ENCODE measurements at regions not wholly inside any gene's neighbourhood (a gene's known extent, or its start where the extent isn't known, plus 50 kb on each side); places are given as distances from the start of the nearest gene placed in this dataset.

GRCh38 chr7:156478486-156478885 is 162.1 kb upstream of the RNF32 start:
- Histone ChIP-seq H3K27ac (ENCODE audit: low read depth, low read length) (no peak overlapping the region), H3K9me3 (ENCODE audit: insufficient read depth, low read depth, low read length) (no peaks in the 10 kb centered on the region), H3K9ac (ENCODE audit: low read depth, low read length) (no peak overlapping the region), H3K4me3 (ENCODE audit: low read length) (no peak overlapping the region), H3K4me1 (ENCODE audit: insufficient read depth, low read length) (0 out of 2 replicates have a peak, but pooled peaks cover 3% of the 10 kb centered on the region), H3K27me3 (ENCODE audit: insufficient read depth, low read length) (no peaks in the 10 kb centered on the region), H3K36me3 (ENCODE audit: insufficient read depth, low read length) (no peaks in the 10 kb centered on the region)
- 93% methylated on average over 11 of the region's 11 CpGs for WGBS

DNA sequence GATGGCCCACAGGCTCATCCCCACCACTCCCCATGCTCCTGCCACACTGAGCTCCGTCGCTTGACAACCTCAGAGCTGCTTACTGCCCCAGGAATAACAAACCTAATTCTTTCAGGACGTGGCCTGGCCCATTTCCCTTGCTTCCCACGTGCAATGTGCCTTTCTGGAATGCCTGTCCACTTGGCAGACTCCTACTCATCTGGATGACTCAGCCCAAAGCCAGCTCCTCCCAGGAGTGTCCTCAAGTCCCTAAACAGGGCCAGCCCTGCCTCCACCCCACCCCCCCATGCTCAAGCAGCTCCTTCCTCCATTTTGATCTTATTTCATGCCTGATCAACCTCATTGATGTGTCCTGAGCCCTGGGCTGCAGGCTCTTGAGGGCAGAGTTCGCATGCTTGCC is 164.9 kb upstream of the RNF32 start:
- 0 out of 2 replicates have a peak, but pooled peaks cover 3% of the 10 kb centered on the region for H3K4me1 ChIP-seq (ENCODE audit: insufficient read depth, low read length)
- no peak overlapping the region for H3K9ac ChIP-seq (ENCODE audit: low read depth, low read length)
- H3K27me3 ChIP-seq (ENCODE audit: insufficient read depth, low read length) = no peaks in the 10 kb centered on the region
- no peak overlapping the region for H3K4me3 ChIP-seq (ENCODE audit: low read length)
- no peaks in the 10 kb centered on the region for H3K36me3 ChIP-seq (ENCODE audit: insufficient read depth, low read length)
- H3K27ac ChIP-seq (ENCODE audit: low read depth, low read length) = no peak overlapping the region
- 84% methylated on average over 5 of the region's 5 CpGs for WGBS
- no peaks in the 10 kb centered on the region for H3K9me3 ChIP-seq (ENCODE audit: insufficient read depth, low read depth, low read length)

DNA sequence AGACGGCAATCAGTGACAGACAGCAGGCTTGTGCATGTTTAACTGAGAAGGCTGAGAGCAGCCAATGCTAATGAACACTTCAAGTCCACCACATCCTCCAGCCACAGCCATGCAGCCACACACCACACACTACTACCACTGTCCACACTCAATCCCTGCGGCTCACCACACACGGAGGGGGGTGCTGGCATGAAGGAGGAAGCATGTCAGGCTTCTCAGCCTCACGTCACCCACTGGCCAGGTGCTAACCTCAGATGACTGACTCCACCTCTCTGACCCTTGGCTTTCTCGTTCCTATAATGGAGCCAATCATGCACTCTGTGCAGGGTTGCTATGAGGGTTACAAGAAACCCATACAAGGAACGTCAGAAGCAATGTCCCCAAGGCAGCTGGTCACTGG is 165.4 kb upstream of the RNF32 start:
- 0 out of 2 replicates have a peak, but pooled peaks cover 3% of the 10 kb centered on the region for H3K4me1 ChIP-seq (ENCODE audit: insufficient read depth, low read length)
- no peak overlapping the region for H3K27ac ChIP-seq (ENCODE audit: low read depth, low read length)
- H3K36me3 ChIP-seq (ENCODE audit: insufficient read depth, low read length) = no peaks in the 10 kb centered on the region
- no peak overlapping the region for H3K4me3 ChIP-seq (ENCODE audit: low read length)
- 96% methylated on average over 6 of the region's 6 CpGs for WGBS
- H3K9me3 ChIP-seq (ENCODE audit: insufficient read depth, low read depth, low read length) = no peaks in the 10 kb centered on the region
- H3K9ac ChIP-seq (ENCODE audit: low read depth, low read length) = no peak overlapping the region
- no peaks in the 10 kb centered on the region for H3K27me3 ChIP-seq (ENCODE audit: insufficient read depth, low read length)

DNA sequence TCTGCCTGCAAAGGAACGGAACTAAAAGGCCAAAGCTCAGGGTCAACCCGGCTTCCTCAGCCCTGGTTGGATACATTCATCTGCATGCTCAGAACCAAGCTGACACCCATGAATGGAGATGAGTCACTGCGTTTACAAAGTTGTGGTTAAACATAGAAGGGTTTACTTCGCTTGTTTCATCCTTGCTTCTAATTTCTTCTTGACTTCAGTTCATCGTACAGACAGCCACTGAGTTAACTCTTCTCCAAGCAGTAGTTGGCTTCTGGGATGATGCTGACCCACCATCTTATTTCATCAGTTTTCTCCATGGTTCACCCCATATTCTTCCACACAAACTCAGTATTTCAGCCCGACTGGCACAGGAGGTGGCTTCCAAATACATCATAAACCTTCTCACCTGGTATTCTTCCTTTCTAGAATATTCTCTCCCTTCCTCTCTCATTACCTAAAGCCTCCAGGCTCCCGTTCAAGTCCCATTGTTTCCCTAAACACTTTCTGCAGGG is 166.3 kb upstream of the RNF32 start:
- Histone ChIP-seq H3K9ac (ENCODE audit: low read depth, low read length) (no peak overlapping the region), H3K27ac (ENCODE audit: low read depth, low read length) (no peak overlapping the region), H3K36me3 (ENCODE audit: insufficient read depth, low read length) (no peaks in the 10 kb centered on the region), H3K4me3 (ENCODE audit: low read length) (no peak overlapping the region), H3K27me3 (ENCODE audit: insufficient read depth, low read length) (no peaks in the 10 kb centered on the region), H3K4me1 (ENCODE audit: insufficient read depth, low read length) (0 out of 2 replicates have a peak, but pooled peaks cover 3% of the 10 kb centered on the region), H3K9me3 (ENCODE audit: insufficient read depth, low read depth, low read length) (no peaks in the 10 kb centered on the region)
- 83% methylated on average over 7 of the region's 7 CpGs for WGBS

DNA sequence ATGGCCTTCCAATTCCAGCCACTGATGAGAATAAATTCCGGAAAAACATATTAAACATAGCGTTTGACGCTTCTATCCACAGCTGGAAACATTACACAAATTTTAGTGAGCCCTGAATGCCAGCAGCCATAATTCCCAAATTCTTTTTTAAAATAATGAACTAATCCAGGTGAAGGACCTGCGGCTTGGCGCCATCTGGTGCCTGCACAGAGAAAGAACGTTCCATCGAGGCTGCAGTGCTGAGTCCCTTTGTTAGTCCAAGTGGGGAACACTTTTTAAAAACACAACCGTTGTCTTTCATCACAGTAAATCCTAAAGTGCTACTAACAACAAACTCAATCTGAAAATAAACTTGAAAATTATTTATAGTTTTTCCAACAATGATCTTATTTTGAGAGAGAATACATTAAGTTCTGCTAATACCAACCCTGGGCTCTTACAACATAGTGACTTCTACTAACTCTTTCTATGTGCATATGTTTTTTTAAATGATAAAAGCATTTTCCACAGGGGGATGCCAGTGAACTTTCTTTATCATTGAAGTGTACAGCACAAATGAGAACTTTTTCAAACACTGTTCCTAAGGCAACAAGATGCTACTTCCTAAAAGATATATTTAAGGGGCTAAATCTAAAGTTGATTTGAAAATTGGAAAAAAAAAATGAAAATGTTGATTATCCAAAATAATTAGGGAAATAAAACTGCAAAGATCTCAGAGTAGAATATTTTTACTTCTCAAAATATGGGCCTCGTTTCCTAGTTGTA is 166.9 kb upstream of the RNF32 start:
- Histone ChIP-seq H3K4me1 (ENCODE audit: insufficient read depth, low read length) (0 out of 2 replicates have a peak, but pooled peaks cover 3% of the 10 kb centered on the region), H3K36me3 (ENCODE audit: insufficient read depth, low read length) (no peaks in the 10 kb centered on the region)
- 37% methylated on average over 9 of the region's 9 CpGs for WGBS

DNA sequence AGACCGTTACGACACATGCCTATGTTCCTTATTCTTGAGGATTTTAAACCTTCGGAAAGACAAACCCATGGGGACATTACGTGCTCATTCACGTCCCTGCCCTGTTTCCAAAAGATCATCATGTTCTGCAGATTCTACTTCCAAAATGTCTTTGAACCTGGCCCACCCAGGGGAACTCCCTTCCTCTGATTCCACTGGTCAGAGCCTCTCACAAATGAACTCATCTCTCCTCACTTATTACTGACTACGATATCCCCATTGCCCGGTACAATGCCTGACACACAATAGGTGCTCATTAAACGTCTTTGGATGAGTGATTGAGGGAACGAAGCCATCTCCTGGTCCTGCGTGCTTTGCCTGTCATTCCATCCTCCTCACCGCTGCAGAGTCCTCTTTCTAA is 168.3 kb upstream of the RNF32 start:
- Histone ChIP-seq H3K9ac (ENCODE audit: low read depth, low read length) (no peak overlapping the region), H3K4me3 (ENCODE audit: low read length) (no peak overlapping the region), H3K27me3 (ENCODE audit: insufficient read depth, low read length) (no peaks in the 10 kb centered on the region), H3K36me3 (ENCODE audit: insufficient read depth, low read length) (no peaks in the 10 kb centered on the region), H3K27ac (ENCODE audit: low read depth, low read length) (no peak overlapping the region), H3K4me1 (ENCODE audit: insufficient read depth, low read length) (0 out of 2 replicates have a peak, but pooled peaks cover 3% of the 10 kb centered on the region), H3K9me3 (ENCODE audit: insufficient read depth, low read depth, low read length) (no peaks in the 10 kb centered on the region)
- WGBS = 95% methylated on average over 11 of the region's 11 CpGs

More for the DNA sequence above, 166.9 kb upstream of the RNF32 start:
- no peak overlapping the region for H3K4me3 ChIP-seq (ENCODE audit: low read length)
- H3K27ac ChIP-seq (ENCODE audit: low read depth, low read length) = no peak overlapping the region
- no peak overlapping the region for H3K9ac ChIP-seq (ENCODE audit: low read depth, low read length)
- no peaks in the 10 kb centered on the region for H3K9me3 ChIP-seq (ENCODE audit: insufficient read depth, low read depth, low read length)
- no peaks in the 10 kb centered on the region for H3K27me3 ChIP-seq (ENCODE audit: insufficient read depth, low read length)

GRCh38 chr7:156470399-156471320 is 169.9 kb upstream of the RNF32 start:
- H3K4me1 ChIP-seq (ENCODE audit: insufficient read depth, low read length) = 0 out of 2 replicates have a peak, but pooled peaks cover 3% of the 10 kb centered on the region
- H3K4me3 ChIP-seq (ENCODE audit: low read length) = no peak overlapping the region
- H3K27ac ChIP-seq (ENCODE audit: low read depth, low read length) = no peak overlapping the region
- no peaks in the 10 kb centered on the region for H3K9me3 ChIP-seq (ENCODE audit: insufficient read depth, low read depth, low read length)
- H3K27me3 ChIP-seq (ENCODE audit: insufficient read depth, low read length) = no peaks in the 10 kb centered on the region
- H3K36me3 ChIP-seq (ENCODE audit: insufficient read depth, low read length) = no peaks in the 10 kb centered on the region
- 96% methylated on average over 32 of the region's 32 CpGs for WGBS
- H3K9ac ChIP-seq (ENCODE audit: low read depth, low read length) = no peak overlapping the region

DNA sequence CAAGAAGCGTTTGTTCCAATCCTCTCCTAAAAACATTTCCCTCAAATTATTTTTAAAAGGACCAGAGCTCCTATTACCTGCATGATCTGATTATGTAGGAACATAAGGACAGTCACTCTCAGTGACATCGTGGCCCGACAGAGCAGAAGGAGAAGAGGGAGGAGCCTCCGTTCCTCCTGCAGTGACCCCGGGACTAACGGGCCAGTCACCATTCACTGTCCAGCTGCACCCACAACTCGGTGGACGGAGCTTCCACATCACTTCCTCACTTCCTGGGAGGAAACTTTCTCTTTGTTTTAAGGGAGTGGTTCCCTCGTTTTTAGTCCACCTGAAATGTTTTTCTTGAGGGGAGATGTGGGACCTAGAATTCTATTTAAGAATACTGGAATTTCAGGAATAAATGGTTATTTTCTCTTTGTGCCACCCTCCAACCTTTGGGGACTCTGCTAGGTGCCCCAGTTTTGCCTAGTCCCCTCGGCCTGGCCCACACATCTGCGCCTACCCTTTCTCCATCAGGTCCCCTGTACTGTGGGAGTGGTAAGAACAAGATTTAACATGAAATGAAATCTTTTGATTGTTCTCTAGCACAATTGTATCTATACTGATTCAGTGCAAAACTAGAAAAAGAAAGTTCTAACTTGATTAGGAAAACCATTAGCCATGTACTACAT is 173.5 kb upstream of the RNF32 start:
- no peaks in the 10 kb centered on the region for H3K4me1 ChIP-seq (ENCODE audit: insufficient read depth, low read length)
- no peaks in the 10 kb centered on the region for H3K36me3 ChIP-seq (ENCODE audit: insufficient read depth, low read length)
- H3K9ac ChIP-seq (ENCODE audit: low read depth, low read length) = no peak overlapping the region
- H3K27me3 ChIP-seq (ENCODE audit: insufficient read depth, low read length) = no peaks in the 10 kb centered on the region
- WGBS = 85% methylated on average over 8 of the region's 11 CpGs
- H3K9me3 ChIP-seq (ENCODE audit: insufficient read depth, low read depth, low read length) = no peaks in the 10 kb centered on the region
- no peak overlapping the region for H3K4me3 ChIP-seq (ENCODE audit: low read length)
- H3K27ac ChIP-seq (ENCODE audit: low read depth, low read length) = no peak overlapping the region

- no peaks in the 10 kb centered on the region for H3K4me1 ChIP-seq (ENCODE audit: insufficient read depth, low read length)
- no peak overlapping the region for H3K27ac ChIP-seq (ENCODE audit: low read depth, low read length)
- H3K27me3 ChIP-seq (ENCODE audit: insufficient read depth, low read length) = no peaks in the 10 kb centered on the region
- no peaks in the 10 kb centered on the region for H3K9me3 ChIP-seq (ENCODE audit: insufficient read depth, low read depth, low read length)
- no peak overlapping the region for H3K9ac ChIP-seq (ENCODE audit: low read depth, low read length)
- H3K36me3 ChIP-seq (ENCODE audit: insufficient read depth, low read length) = no peaks in the 10 kb centered on the region
- H3K4me3 ChIP-seq (ENCODE audit: low read length) = no peak overlapping the region
- 88% methylated on average over 13 of the region's 13 CpGs for WGBS
Measured at GRCh38 chr7:156466272-156466671, 174.3 kb upstream of the RNF32 start.

- 89% methylated on average over 10 of the region's 10 CpGs for WGBS
- no peaks in the 10 kb centered on the region for H3K36me3 ChIP-seq (ENCODE audit: insufficient read depth, low read length)
- no peak overlapping the region for H3K9ac ChIP-seq (ENCODE audit: low read depth, low read length)
- no peaks in the 10 kb centered on the region for H3K27me3 ChIP-seq (ENCODE audit: insufficient read depth, low read length)
- no peaks in the 10 kb centered on the region for H3K4me1 ChIP-seq (ENCODE audit: insufficient read depth, low read length)
- H3K27ac ChIP-seq (ENCODE audit: low read depth, low read length) = no peak overlapping the region
- no peak overlapping the region for H3K4me3 ChIP-seq (ENCODE audit: low read length)
- no peaks in the 10 kb centered on the region for H3K9me3 ChIP-seq (ENCODE audit: insufficient read depth, low read depth, low read length)
Measured at GRCh38 chr7:156465186-156465585, 175.4 kb upstream of the RNF32 start.

All from HUES64 (cell line).